HG03439 (cell line): ENCODE measurements at regions not wholly inside any gene's neighbourhood (a gene's known extent, or its start where the extent isn't known, plus 50 kb on each side); places are given as distances from the start of the nearest gene placed in this dataset.

Experiments used
- ATAC-seq: cut with Tn5 transposase; IDR thresholded peaks from one replicate; pipeline ENCODE4 v1.9.1; 2021; ENCODE audit warnings: mild to moderate bottlenecking, moderate library complexity; ENCODE audit not compliant: unreplicated experiment

GRCh38 chr21:16841975-16842695, 670.7 kb upstream of the CXADR start:
- ATAC-seq = no peak

GRCh38 chr21:16842696-16843035, 670.2 kb upstream of the CXADR start:
- no peak for ATAC-seq

GRCh38 chr21:16847211-16847610, 665.6 kb upstream of the CXADR start:
- no peak for ATAC-seq

DNA sequence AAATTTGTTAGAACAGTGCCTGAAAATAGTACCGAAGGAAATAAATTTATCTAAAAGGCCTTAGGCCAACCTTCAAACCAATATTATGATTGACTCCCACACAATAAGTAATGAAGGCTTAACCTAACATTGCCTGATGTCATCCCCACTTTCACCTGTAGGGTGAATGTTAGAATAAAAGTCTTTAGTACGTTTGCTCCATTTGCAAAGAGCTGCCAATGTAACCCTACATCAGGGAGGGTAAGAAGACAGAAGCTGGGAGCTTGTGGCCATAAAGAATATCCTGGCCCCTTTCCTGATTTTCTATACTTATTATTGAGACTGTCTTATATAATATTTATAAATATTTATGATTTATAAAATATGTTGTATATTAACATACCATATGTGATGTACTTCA, 661.8 kb upstream of the CXADR start:
- no peak for ATAC-seq

DNA sequence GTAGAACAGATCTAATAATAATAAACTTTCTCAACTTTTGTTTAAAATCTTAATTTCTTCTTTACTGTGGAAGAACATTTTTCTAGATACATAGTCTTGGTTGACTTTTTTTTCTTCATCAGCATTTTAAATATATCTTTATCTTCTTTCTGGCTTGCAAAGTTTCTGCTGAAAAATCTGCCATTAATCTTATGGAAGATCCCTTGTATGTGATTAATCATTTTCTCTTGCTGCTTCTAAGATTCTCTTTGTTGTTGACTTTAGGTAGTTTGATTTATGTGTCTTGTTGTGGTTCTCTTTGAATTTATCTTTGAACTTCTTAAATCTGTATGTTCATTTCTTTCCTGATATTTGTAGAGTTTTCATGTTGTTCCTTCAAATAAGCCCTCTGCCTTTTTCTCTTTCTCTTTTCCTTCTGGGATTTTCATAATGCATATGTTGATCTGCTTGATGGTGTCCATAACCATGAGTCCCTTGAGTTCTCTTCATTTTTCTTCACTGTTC, 657.6 kb upstream of the CXADR start:
- ATAC-seq = no peak

GRCh38 chr21:16863362-16863905, 649.4 kb upstream of the CXADR start:
- no peak for ATAC-seq

DNA sequence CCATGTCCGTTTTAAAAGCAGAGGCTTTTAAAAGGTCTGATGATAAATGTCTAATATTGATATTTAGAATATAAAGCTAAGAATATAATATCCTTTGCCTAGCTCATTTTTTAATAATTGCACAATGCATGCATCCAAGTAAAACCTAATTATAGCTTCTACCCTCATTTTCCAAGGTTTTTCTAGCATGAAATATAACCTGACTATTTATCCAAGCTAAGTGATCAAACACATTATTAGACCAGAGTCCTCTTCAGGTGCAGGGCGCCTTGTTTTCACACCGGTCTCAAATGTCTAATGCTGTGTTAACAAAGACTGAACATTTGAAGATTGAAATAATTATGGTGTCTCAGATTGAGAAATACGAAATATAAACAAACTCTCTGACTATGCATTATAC, 648.9 kb upstream of the CXADR start:
- no peak for ATAC-seq

GRCh38 chr21:16865632-16866031, 647.2 kb upstream of the CXADR start:
- no peak for ATAC-seq

DNA sequence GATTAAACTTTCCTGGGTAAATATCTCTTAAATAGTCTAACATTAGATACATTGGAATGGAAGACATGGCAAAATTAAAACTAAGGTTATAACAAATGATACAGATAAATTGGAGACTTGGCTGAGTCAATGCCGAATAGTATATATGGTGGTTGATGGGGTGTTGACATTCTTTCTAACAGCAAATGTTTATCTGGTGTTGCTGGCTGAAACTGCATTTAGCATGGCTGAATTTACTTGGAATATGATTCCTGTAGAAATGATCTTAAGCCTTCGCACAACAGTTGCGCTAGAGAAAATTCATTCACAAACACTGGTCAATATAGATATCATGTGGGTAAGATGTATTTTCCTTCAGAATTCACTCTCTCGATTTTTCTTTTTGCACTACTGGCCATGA, 646.0 kb upstream of the CXADR start:
- no peak for ATAC-seq

- ATAC-seq = no peak
These were observed 642.7 kb upstream of the CXADR start for GRCh38 chr21:16870103-16870502.

- no peak for ATAC-seq
These were observed 640.2 kb upstream of the CXADR start for GRCh38 chr21:16872616-16873015.

DNA sequence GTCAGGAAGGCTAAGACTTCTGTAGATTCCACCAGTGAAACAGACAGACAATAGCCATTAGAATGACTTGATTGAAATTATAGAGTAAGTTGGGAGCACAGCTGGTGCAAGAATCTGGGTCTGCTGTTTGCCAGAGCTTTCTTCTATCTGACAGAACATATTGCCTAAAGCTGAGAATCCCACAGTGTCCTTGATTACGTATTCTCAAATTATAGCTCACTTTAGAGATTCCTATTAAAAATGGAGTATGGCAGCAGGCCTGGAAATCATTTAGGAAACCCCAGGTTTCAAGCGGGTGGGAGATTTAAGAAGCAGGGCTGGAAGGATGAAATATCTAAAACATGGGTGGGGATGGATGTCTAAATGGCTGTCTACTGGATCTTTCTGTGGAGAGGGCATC, 639.7 kb upstream of the CXADR start:
- no peak for ATAC-seq

DNA sequence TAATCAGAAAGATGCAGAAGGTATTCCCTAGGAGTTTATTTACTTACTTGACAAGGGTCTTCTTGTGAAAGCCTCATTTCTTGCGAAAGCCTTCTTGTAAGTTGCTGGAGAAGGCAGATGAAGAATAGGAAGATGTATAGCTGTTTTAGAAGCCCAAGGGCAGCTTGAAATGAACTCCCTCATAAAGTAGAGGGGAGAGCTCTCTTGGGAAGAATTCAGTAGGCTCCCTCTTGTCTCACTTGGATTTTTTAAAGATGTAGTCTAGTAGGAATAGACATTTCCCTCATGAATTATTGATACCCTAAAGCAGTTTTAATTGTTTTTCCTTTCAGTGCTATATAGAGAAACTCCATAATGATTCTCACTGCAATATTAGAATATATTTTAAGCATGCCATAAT, 639.2 kb upstream of the CXADR start:
- ATAC-seq = no peak

DNA sequence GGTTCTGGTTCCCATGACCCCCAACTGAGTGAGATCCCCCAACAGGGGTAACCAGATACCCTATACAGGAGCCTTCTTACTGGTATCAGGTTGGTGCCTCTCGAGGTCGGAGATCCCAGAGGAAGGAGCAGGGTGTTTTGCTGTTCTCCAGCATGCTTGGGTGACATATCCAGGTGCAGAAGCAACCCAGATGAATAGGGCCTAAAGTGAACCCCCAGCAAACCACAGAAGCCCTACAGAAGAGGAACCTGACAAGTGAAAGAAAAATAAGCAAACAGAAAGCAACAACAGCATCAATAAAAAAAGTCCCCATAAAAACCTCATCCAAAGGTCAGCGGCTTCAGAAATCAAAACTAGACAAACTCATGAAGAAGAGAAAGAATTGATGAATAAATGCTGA, 633.4 kb upstream of the CXADR start:
- ATAC-seq = no peak

- no peak for ATAC-seq
These were observed 621.0 kb upstream of the CXADR start for GRCh38 chr21:16891821-16892220.

GRCh38 chr21:16900685-16901084, 612.2 kb upstream of the CXADR start:
- no peak for ATAC-seq

GRCh38 chr21:16908077-16908476, 604.8 kb upstream of the CXADR start:
- ATAC-seq = no peak

GRCh38 chr21:16910435-16911165, 602.2 kb upstream of the CXADR start:
- no peak for ATAC-seq

GRCh38 chr21:16911166-16911607, 601.7 kb upstream of the CXADR start:
- ATAC-seq = no peak

DNA sequence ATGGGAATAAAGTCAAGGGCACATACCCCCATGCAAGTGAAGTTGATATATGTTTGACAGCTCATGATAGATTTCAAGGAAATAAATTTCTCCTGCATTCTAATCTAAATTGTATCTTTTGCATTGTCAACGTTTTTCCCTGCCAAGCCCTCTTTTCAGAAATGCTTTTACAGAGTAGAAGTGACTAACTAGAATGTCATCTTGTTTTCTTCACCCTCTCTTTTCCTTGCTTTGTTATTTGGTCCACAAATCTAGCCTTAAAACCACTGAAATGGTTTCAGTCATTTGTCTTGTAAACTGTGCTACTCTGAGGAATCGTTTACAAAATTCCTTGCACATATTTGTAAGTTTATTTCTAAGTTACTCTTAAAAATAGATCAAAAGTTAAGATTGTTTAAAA, 600.8 kb upstream of the CXADR start:
- no peak for ATAC-seq

GRCh38 chr21:16913010-16913409, 599.8 kb upstream of the CXADR start:
- no peak for ATAC-seq

- no peak for ATAC-seq
These were observed 584.4 kb upstream of the CXADR start for GRCh38 chr21:16928439-16928838.
